ENCODE measurements at regions not wholly inside any gene's neighbourhood (a gene's known extent, or its start where the extent isn't known, plus 50 kb on each side); places are given as distances from the start of the nearest gene placed in this dataset.

DNA sequence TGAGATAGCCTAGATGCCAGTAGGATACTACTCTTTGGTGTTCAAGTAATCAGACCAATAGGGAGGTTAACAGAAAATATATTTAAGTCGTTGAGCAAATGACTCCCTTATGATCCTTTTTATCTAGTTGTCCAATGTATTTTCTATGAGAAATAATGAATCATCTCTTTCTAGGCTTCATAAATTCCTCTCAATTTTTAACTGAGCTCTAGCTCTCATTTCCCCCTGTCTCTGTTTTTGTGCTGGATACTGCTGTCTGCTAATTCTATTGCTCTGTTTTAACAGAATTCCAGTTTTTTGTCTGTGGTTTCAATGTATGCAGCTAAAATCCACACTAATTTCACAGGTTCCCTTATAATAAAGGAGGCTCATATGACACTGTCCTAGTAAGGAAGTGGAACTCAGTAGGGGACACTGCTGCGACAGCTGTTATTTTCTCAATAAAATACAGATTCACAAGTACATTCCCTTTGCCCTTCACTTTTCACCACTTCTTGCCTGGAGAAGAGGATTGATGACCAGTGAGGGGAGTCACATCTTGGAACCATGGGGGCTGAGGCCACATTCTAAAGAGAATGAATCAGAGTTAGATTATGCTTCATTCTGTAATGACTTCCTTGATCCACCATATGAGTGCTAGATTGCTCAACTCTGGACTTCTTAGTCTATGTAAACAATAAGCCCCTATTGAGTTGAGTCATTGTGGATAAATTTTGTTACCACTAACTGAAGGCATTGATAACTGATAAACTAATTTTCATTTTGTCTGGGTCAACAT is 558.7 kb upstream of the KCNMB2 start:
- DNase-seq: no peak

DNA sequence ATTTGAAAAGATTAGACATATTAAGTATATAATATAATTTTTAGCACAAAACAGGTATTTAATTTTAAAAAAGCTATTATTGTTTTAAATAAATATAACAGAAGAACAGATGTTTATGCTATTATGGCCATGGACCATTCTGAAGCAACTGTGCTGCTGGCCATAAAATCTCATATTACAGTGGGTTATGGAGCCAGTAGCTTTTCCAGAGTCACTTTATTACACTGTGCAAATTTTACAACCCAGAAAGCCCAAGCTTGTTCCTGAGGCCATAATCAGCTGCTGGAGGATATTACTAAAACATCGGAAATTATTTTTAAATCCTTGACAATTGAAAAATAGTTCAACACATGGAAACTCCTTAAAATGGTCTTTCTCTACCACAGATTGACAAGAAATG is 557.3 kb upstream of the KCNMB2 start:
- no peak for DNase-seq

- no peak for DNase-seq
Observed at GRCh38 chr3:177979703-177980102, 556.5 kb upstream of the KCNMB2 start.

GRCh38 chr3:177981576-177981975 is 554.7 kb upstream of the KCNMB2 start:
- DNase-seq: no peak

DNA sequence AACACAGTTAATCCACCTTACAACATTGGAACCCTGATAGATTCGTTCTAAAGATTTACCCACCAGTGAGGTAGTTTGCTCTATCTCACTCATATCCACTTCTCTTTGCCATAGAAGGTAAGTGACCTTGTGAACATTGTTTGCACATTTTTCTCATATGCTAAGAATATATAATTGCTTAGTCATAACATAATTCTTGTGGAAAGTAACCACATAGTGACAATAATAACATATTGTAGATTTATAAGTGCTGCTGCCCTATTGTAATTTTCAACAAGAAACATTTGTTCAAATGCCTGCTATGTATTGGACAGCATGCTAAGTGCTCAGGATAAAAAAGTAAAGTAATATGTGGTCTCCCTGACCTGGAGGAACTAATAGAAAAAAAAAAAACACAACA is 554.2 kb upstream of the KCNMB2 start:
- no peak for DNase-seq

- DNase-seq: no peak
Observed at GRCh38 chr3:177983320-177983719, 552.9 kb upstream of the KCNMB2 start.

- no peak for DNase-seq
Observed at GRCh38 chr3:177992993-177993970, 543.0 kb upstream of the KCNMB2 start.

GRCh38 chr3:177994976-177995375 is 541.3 kb upstream of the KCNMB2 start:
- no peak for DNase-seq

GRCh38 chr3:177995381-177996085 is 540.7 kb upstream of the KCNMB2 start:
- DNase-seq: no peak

- DNase-seq: peak; percentile 22
Observed at GRCh38 chr3:178001670-178002101, 534.5 kb upstream of the KCNMB2 start.

GRCh38 chr3:178002113-178002512 is 534.1 kb upstream of the KCNMB2 start:
- no peak for DNase-seq

DNA sequence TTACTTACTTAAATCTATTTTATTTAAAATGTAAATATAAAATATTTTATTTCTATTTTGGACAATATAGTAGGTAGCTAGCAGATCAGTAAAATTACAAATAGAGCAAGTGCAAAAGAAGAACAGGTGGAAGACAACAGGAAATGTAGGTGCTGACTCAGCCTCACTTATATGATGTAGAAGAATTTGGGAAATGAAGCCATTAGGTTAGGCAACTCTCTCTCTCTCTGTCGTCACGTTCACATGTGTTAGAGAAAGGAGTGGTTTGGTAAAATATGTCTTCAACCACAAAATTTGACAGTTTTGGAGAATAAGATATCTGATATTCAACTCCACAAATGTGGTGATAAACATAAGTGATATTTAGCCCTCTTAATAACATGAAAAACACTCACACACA is 532.5 kb upstream of the KCNMB2 start:
- no peak for DNase-seq

DNA sequence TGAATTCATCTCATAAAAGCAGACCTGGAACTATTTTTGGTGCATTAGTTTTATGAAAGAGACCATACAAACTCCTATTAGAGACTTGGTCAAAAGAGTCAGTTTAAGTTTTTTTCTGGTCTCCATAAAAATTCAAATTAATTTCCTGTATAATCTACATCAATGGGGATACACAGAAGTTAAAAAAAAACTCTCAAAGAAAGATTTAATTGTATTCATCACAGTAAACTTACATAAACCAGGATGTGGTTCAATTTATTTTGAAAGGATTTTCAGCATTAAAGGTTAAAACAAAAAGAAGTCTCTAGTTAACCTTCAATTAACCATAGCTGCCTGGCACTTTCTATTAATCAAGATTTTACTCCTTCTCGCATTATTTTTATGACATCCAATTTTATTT is 530.3 kb upstream of the KCNMB2 start:
- no peak for DNase-seq

DNA sequence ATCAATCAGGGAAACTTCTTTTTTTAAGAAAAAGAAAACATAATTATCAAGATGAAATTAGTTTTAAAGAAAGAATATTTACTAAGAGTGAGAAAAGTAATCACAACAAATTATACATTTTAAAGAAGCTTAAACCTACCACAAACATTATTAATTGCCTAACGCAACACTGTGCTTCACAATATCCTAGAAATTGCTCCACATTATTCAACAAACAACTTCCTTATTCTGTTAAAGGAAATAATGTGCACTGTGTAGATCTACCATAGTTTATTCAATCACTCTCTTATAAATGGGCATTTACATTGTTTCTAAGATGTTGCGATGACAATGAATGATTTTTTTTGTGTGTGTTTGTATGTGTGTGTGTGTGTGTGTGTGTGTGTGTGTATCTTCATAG is 525.9 kb upstream of the KCNMB2 start:
- no peak for DNase-seq

GRCh38 chr3:178019645-178020044 is 516.6 kb upstream of the KCNMB2 start:
- DNase-seq: no peak

DNA sequence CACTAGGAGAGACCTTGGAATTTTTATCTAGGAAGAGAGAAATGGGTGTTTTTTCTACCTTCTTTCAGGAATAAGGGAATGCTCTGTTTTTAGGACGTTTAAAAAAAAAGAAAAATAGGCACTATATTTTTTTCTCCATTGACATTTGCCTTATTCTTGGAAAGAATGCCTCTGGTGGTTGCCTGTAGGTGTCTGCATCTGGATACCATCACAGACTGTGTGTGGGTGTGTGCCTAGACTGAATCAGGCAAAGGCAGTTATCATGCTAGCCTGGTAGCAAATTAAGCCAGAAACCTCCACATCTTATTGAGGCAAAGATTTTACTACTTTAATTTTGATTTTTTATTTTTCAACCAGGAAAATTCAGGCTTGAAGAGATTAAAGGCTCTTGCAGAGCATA is 513.6 kb upstream of the KCNMB2 start:
- no peak for DNase-seq

DNA sequence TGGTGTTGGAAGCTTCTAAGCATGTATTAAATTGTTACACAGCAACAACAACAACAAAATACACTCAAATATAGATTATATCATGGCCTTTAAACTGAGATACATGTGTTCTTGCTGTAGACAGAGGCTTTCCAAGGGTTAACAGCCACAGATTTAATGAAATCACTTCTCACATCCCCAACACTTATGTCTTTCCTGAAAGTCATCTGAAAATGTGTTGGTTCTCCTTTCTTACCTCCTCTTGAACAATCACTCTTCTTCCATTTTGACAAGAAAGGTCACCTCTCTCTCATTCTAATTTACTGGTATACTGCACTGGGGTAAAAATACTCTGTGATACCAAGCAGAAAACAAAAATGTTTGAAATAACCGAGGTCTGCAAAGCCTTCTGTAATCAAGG is 507.3 kb upstream of the KCNMB2 start:
- DNase-seq: no peak

DNA sequence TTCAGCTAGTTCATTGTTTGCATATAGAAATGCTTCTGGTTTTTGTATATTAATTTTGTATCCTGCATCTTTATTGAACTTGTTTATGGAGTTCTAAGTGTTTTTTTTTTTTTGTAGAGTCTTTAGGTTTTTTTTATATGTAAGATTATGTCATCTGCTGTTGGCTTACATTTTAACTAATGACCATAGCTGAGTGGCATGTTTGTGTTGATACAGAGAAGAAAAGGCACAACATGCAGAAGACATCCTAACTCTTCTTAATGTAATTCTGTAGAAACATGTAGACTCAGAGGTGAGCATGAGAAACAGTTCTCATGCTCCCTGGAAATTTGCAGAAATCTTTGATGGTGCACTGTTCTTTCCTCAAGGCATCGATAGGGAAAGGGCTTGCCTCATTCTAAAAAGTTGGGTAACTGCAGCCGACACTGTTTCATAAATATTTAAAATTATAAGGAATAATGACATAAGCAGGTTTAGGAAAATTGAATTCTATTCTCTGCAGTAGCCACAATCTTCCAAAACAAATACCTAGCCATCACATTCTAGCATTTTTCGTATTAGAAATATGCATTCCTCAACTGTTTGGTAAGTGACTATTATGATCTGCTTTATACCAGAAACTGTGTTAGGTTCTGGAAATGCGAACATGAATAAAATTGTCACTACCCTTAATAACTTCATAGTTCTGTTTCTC is 499.6 kb upstream of the KCNMB2 start:
- DNase-seq: no peak

- no peak for DNase-seq
Observed at GRCh38 chr3:178041931-178042330, 494.3 kb upstream of the KCNMB2 start.

DNA sequence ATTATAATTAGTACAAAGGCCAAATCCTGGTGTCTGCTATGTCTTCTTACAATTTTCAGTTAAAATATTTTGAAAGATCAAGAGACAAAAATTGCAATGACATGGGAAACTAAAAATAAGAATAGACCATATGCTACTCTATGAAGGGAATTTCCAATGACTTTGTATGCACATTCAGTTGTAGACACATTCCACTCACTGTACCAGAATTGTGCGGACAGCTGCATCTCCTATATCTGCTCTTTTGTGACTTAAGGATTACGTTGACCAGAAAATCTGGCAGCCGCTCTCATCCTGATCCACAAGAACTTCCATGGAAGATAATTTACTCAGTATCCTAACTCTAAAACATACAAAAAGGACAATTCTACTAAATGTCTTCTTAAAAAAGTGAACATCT is 493.9 kb upstream of the KCNMB2 start:
- no peak for DNase-seq

GRCh38 chr3:178043084-178043483 is 493.2 kb upstream of the KCNMB2 start:
- no peak for DNase-seq

GRCh38 chr3:178044320-178044719 is 491.9 kb upstream of the KCNMB2 start:
- no peak for DNase-seq

GRCh38 chr3:178047496-178047895 is 488.7 kb upstream of the KCNMB2 start:
- DNase-seq: no peak
